NB4 (cell line): ENCODE measurements at regions not wholly inside any gene's neighbourhood (a gene's known extent, or its start where the extent isn't known, plus 50 kb on each side); places are given as distances from the start of the nearest gene placed in this dataset.

ENCODE experiments used
- DNase-seq: peaks from one replicate; pipeline ENCODE4 v3.0.0; 2010; ENCODE audit warnings: low read depth
- H3K4me3 ChIP-seq: one replicate; pipeline ENCODE4 v1.5.1; 2011; ENCODE audit warnings: mild to moderate bottlenecking, low read depth, low read length, moderate library complexity
- CTCF ChIP-seq: IDR thresholded peaks from one replicate; pipeline ENCODE4 v1.5.1; 2012; ENCODE audit warnings: low read depth, low read length
- MAX ChIP-seq: IDR thresholded peaks from 2 replicates; pipeline ENCODE4 v1.6.1; 2011; ENCODE audit warnings: low read depth, low read length
- MYC ChIP-seq: IDR thresholded peaks from 2 replicates; pipeline ENCODE4 v1.6.1; 2011; ENCODE audit warnings: low read depth, low read length
- POLR2A ChIP-seq: IDR thresholded peaks from 2 replicates; pipeline ENCODE4 v1.6.1; 2011; ENCODE audit warnings: mild to moderate bottlenecking; ENCODE audit not compliant: insufficient read length; ENCODE audit errors: extremely low read depth

GRCh38 chr4:179017581-179017980 lies 1575.3 kb upstream of the AGA start:
- DNase-seq: no peak
- TF ChIP-seq MAX (no peak), CTCF (no peak), MYC (no peak), POLR2A (no peak)
- no peak overlapping the region for H3K4me3 ChIP-seq

- TF ChIP-seq MYC: no peak
- no peak for TF ChIP-seq CTCF
- TF ChIP-seq MAX: no peak
- no peak for TF ChIP-seq POLR2A
These were observed 1585.3 kb upstream of the AGA start for GRCh38 chr4:179027569-179027968.

GRCh38 chr4:179028321-179028720 lies 1586.1 kb upstream of the AGA start:
- DNase-seq: no peak
- H3K4me3 ChIP-seq: no peak overlapping the region
- TF ChIP-seq POLR2A (no peak), MYC (no peak), CTCF (no peak)

More at GRCh38 chr4:179027569-179027968, 1585.3 kb upstream of the AGA start:
- no peak for DNase-seq
- H3K4me3 ChIP-seq: no peak overlapping the region

GRCh38 chr4:179029683-179030082 lies 1587.4 kb upstream of the AGA start:
- no peak overlapping the region for H3K4me3 ChIP-seq
- TF ChIP-seq POLR2A: no peak
- TF ChIP-seq MAX: no peak
- no peak for TF ChIP-seq MYC
- no peak for TF ChIP-seq CTCF
- no peak for DNase-seq

GRCh38 chr4:179040259-179040658 lies 1598.0 kb upstream of the AGA start:
- DNase-seq: no peak
- TF ChIP-seq POLR2A (no peak), MYC (no peak), CTCF (no peak), MAX (no peak)
- H3K4me3 ChIP-seq: no peak overlapping the region

GRCh38 chr4:179048839-179049453 lies 1606.7 kb upstream of the AGA start:
- DNase-seq: no peak
- no peak overlapping the region for H3K4me3 ChIP-seq
- TF ChIP-seq CTCF (no peak), POLR2A (no peak), MAX (no peak), MYC (no peak)
